GM10847 (cell line): ENCODE measurements at regions not wholly inside any gene's neighbourhood (a gene's known extent, or its start where the extent isn't known, plus 50 kb on each side); places are given as distances from the start of the nearest gene placed in this dataset.

Experiments
- POLR2A ChIP-seq: IDR thresholded peaks from 2 replicates; pipeline ENCODE4 v1.6.1; 2011; ENCODE audit not compliant: insufficient read length; ENCODE audit errors: extremely low read depth

- no peak for TF ChIP-seq POLR2A
Observed at GRCh38 chr22:22110548-22111266, 128.1 kb upstream of the TOP3B start.

- no peak for TF ChIP-seq POLR2A
Observed at GRCh38 chr22:22109693-22110466, 127.3 kb upstream of the TOP3B start.

- no peak for TF ChIP-seq POLR2A
Observed at GRCh38 chr22:22106855-22107254, 124.3 kb upstream of the TOP3B start.

- TF ChIP-seq POLR2A: no peak
Observed at GRCh38 chr22:22105364-22105763, 122.8 kb upstream of the TOP3B start.

- no peak for TF ChIP-seq POLR2A
Observed at GRCh38 chr22:22103078-22103875, 120.7 kb upstream of the TOP3B start.

- TF ChIP-seq POLR2A: no peak
Observed at GRCh38 chr22:22099833-22100812, 117.5 kb upstream of the TOP3B start.

GRCh38 chr22:22099194-22099486, 116.6 kb upstream of the TOP3B start:
- TF ChIP-seq POLR2A: no peak

- TF ChIP-seq POLR2A: no peak
Observed at GRCh38 chr22:22098457-22099193, 116.0 kb upstream of the TOP3B start.

GRCh38 chr22:22097727-22098228, 115.2 kb upstream of the TOP3B start:
- TF ChIP-seq POLR2A: no peak

GRCh38 chr22:22094921-22095320, 112.3 kb upstream of the TOP3B start:
- TF ChIP-seq POLR2A: no peak

- TF ChIP-seq POLR2A: no peak
Observed at GRCh38 chr22:22094514-22094913, 111.9 kb upstream of the TOP3B start.

GRCh38 chr22:22093743-22094142, 111.2 kb upstream of the TOP3B start:
- TF ChIP-seq POLR2A: no peak

GRCh38 chr22:22092974-22093373, 110.4 kb upstream of the TOP3B start:
- no peak for TF ChIP-seq POLR2A

GRCh38 chr22:22092101-22092500, 109.5 kb upstream of the TOP3B start:
- no peak for TF ChIP-seq POLR2A
